ENCODE measurements at regions not wholly inside any gene's neighbourhood (a gene's known extent, or its start where the extent isn't known, plus 50 kb on each side); places are given as distances from the start of the nearest gene placed in this dataset.
"Not testable (repeated sequence)": the region's sequence is repeated elsewhere in the genome, so short reads cannot be mapped to it uniquely, and the experiment has no call there.

DNA sequence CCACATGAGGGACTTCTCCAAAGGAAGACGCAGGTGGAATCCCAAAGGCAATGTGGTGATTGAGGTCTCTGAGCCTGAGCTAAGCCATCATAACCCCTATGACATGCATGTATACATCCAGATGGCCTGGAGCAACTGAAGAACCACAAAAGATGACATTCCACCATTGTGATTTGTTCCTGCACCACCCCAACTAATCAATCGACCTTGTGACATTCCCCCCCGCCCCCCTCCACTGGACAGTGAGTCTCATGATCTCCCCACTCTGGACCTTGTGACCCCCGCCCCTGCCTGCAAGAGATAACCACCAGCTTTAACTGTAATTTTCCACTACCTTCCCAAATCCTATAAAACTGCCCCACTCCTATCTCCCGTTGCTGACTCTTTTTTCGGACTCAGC is 87.9 kb downstream of the VCPKMT start:
- TF ChIP-seq, protein P1, sequence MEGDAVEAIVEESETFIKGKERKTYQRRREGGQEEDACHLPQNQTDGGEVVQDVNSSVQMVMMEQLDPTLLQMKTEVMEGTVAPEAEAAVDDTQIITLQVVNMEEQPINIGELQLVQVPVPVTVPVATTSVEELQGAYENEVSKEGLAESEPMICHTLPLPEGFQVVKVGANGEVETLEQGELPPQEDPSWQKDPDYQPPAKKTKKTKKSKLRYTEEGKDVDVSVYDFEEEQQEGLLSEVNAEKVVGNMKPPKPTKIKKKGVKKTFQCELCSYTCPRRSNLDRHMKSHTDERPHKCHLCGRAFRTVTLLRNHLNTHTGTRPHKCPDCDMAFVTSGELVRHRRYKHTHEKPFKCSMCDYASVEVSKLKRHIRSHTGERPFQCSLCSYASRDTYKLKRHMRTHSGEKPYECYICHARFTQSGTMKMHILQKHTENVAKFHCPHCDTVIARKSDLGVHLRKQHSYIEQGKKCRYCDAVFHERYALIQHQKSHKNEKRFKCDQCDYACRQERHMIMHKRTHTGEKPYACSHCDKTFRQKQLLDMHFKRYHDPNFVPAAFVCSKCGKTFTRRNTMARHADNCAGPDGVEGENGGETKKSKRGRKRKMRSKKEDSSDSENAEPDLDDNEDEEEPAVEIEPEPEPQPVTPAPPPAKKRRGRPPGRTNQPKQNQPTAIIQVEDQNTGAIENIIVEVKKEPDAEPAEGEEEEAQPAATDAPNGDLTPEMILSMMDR (IDR thresholded peaks at IDR 0.05) = no peak
- no peak for TF ChIP-seq ZFX (IDR thresholded peaks at IDR 0.05; ENCODE audit: borderline replicate concordance)
- no peak overlapping the region for H3K27ac ChIP-seq

DNA sequence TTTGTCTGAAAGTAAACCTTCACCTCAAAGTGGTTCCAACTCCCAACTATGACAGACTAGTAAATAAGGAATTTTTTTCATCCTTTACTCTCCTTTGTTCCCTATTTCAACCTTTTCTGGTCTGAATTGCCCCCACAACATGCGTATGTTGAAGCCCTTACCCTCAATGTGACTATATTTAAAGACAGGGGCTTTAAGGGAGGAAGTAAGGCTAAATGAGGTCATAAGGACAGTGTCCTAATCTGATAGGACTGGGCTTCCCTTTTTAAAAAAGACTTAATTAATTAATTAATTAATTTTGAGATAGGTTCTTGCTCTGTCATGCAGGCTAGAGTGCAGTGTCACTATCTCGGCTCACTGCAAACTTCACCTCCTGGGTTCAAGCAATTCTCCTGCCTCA is 86.3 kb downstream of the VCPKMT start:
- TF ChIP-seq, protein P1 (IDR thresholded peaks at IDR 0.05) = no peak
- TF ChIP-seq ZFX (IDR thresholded peaks at IDR 0.05; ENCODE audit: borderline replicate concordance) = no peak
- no peak overlapping the region for H3K27ac ChIP-seq

DNA sequence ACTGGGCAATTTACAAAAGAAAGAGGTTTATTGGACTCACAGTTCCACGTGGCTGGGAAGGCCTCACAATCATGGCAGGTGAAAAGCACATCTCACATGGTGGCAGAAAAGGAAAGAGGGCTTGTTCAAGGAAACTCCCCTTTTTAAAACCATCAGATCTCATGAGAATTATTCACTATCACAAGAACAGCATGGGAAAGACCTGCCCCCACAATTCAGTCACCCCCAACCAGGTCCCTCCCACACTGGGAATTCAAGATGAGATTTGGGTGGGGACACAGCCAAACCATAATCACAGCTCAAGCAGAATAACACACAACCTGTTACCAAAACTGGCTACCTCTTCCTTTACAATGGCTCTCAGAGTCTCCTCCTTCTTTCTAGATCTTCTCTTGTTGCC is 85.5 kb downstream of the VCPKMT start:
- H3K27ac ChIP-seq = not testable (repeated sequence)

DNA sequence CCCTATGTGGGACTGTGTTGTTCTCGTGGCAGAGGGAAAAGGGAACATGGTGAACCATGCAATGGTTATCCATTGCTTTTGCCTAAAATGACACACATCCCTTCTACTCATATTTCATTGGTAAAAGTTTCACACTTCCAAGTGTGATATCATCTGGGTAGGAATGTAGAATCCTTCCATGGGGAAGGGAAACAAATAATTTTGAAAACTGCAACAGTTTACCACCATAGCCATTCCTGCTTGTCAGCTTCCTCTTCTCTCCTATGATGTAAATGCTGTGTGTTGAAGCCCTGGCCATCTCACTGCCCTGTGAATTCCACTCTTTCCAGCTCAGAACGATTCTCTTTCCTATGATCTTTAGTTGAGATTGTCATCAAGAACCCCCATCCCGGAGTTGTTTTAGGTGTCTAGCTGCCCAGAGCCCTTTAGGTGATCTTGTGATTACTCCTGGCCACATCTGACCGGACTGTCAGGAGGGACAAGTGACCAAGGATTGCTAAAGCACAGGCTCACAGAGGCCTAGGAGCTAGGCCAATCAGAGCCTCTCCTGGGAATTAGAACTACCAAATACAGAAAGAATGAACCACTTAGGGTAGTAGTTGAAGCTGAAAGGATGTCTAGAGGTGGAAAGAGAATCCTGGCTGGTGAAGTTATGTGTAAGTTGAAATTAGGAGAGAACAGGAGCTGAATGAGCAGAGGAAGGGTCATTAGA is 84.6 kb downstream of the VCPKMT start:
- H3K27ac ChIP-seq = no peak overlapping the region
- TF ChIP-seq, protein P1 (IDR thresholded peaks at IDR 0.05) = no peak
- no peak for TF ChIP-seq ZFX (IDR thresholded peaks at IDR 0.05; ENCODE audit: borderline replicate concordance)

DNA sequence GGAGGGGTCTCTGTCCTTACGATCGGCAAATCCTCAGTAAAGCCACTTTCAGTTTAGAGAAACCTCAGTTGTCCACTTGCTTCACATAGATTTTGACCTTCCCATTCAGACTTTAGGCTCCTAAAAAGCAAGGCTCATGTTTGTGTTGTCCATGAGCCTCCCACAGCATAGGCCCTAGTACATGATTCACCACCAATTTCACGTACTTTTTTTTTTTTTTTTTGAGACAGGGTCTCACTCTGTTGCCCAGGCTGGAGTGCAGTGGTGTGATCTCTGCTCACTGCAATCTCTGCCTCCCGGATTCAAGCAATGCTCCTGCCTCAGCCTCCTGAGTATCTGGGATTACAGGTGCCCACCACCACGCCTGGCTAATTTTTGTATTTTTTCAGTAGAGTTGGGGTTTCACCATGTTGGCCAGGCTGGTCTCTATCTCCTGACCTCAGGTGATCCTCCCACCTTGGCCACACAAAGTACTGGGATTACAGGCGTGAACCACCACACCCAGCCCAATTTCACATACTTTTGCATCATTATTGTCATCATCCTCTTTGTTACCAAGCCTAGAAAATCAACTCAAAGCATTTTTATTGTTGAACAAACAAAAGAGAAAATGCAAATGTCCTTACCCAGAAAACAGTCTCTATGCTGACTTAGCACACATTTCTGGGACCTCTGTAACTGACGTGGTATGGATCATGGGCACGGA is 83.8 kb downstream of the VCPKMT start:
- H3K27ac ChIP-seq = not testable (repeated sequence)

DNA sequence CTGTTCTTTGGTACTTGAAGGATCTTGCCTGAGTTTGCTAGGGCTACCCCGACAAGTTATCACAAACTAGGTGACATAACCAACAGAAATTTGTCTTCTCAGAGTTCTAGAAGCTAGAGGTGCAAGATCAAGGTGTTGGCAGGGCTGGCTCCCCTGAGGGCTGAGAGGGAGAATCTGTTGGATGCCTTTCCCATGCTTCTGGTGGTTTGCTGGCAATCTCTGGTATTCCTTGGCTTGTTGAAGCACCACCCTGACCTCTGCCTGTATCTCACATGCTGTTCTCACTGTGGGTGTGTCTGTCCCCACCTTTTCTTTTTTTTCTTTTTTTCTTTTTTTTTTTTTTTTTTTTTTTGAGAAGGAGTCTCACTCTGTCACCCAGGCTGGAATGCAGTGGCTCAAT is 81.2 kb downstream of the VCPKMT start:
- H3K27ac ChIP-seq = no peak overlapping the region

DNA sequence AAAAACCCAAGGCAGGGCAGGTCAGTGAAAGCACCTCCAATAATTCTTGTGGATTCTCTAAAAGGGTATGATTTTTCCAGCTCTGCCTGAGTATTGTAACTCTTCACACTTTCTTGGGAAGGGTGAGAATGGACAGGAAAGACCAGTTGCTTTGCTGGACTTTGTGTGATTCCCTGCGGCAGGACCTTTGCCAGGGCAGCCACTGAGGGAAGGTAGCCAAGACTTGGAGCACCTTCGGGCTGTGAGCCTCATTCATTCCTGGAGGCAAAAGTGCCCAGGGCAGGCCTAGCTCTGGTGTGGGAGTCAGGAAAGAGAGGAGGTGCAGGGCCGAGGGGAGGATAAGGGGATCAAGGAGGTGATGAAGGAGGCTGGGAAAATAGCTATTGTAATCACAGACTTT is 80.2 kb downstream of the VCPKMT start:
- no peak overlapping the region for H3K27ac ChIP-seq
- no peak for TF ChIP-seq ZFX (IDR thresholded peaks at IDR 0.05; ENCODE audit: borderline replicate concordance)
- TF ChIP-seq, protein P1 (IDR thresholded peaks at IDR 0.05) = no peak

More for the DNA sequence above, 81.2 kb downstream of the VCPKMT start:
- TF ChIP-seq ZFX (IDR thresholded peaks at IDR 0.05; ENCODE audit: borderline replicate concordance) = no peak
- TF ChIP-seq, protein P1 (IDR thresholded peaks at IDR 0.05) = no peak

DNA sequence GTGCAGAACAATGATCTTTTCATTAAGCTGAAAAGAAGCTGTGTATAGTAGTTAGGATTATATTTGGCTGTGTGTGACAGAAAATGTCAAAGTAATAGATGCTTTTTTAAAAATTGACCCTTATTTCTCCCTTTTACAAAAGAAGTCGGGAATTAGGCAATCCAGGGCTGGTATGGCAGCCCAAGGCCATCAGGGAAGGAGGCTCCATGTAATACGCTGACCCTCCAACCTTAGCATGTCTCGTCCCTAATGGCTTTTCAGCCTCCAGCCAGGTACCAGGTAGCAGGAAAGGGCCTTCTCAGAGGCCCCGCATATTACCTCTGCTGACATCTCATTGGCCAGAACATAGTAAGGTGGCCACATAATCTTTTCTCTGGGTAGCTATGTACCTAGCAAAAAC is 79.7 kb downstream of the VCPKMT start:
- no peak overlapping the region for H3K27ac ChIP-seq
- TF ChIP-seq, protein P1 (IDR thresholded peaks at IDR 0.05) = no peak
- no peak for TF ChIP-seq ZFX (IDR thresholded peaks at IDR 0.05; ENCODE audit: borderline replicate concordance)

Measured in 22Rv1 (cell line).